ENCODE measurements at regions not wholly inside any gene's neighbourhood (a gene's known extent, or its start where the extent isn't known, plus 50 kb on each side); places are given as distances from the start of the nearest gene placed in this dataset.
"Not testable (repeated sequence)": the region's sequence is repeated elsewhere in the genome, so short reads cannot be mapped to it uniquely, and the experiment has no call there.

- Mint-ChIP-seq H3K9me3 (ENCODE audit: low read depth) (peaks cover 13% of the 10 kb centered on the region), H3K36me3 (no peaks in the 10 kb centered on the region), H3K27ac (no peak overlapping the region), H3K4me1 (ENCODE audit: low read depth) (no peaks in the 10 kb centered on the region), H3K4me3 (no peak overlapping the region), H3K27me3 (peaks cover 6% of the 10 kb centered on the region)
Observed at GRCh38 chr20:48025051-48025515, 239.8 kb upstream of the SULF2 start.

DNA sequence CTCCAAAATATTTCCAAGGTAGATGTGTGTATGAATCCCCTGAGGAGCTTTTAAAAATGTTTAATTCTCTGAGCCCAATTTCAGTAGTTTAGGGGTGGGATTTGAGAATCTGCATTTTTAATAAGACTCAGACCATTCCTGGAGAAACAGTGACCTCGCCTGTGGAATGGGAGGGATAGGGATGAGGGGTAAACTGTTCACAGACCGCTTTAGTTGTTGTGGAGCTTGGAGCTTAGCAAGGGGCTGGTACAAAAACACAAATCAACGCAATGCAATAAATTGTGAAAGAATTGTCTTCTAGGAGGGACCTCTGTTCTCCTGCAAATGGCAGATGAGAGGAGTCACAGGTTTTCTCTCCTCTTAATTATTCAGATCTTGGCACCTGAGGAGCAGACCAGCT is 239.3 kb upstream of the SULF2 start:
- Mint-ChIP-seq H3K36me3 (no peaks in the 10 kb centered on the region), H3K4me1 (ENCODE audit: low read depth) (no peaks in the 10 kb centered on the region), H3K27me3 (peaks cover 7% of the 10 kb centered on the region), H3K9me3 (ENCODE audit: low read depth) (peaks cover 13% of the 10 kb centered on the region), H3K27ac (no peak overlapping the region), H3K4me3 (no peak overlapping the region)

DNA sequence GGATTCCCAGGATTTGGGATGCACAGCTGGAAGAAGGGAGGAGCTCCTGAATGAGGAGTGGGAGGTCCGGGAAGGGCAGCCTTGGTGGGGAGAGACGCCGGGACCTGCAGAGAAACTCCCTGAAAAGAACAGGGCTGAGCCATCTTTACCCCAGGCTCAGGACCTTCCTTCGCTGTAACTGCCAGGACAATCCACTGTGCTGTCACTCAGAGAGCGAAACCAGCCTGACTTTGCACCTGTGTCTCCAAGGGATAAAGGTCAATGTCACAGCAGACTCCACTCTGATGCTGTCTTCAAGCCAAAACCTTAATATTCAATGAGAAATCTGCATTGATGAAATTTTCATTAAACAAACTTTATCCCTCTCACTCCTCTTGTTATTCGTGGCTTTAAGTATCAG is 235.4 kb upstream of the SULF2 start:
- Mint-ChIP-seq H3K9me3 (ENCODE audit: low read depth) (peaks cover 13% of the 10 kb centered on the region), H3K27me3 (peaks cover 13% of the 10 kb centered on the region)
- not testable (repeated sequence) for H3K4me1 Mint-ChIP-seq (ENCODE audit: low read depth); H3K27ac Mint-ChIP-seq; H3K36me3 Mint-ChIP-seq; H3K4me3 Mint-ChIP-seq

- H3K27me3 Mint-ChIP-seq = peaks cover 13% of the 10 kb centered on the region
- H3K4me3 Mint-ChIP-seq = no peak overlapping the region
- peaks cover 13% of the 10 kb centered on the region for H3K9me3 Mint-ChIP-seq (ENCODE audit: low read depth)
- no peaks in the 10 kb centered on the region for H3K36me3 Mint-ChIP-seq
- no peak overlapping the region for H3K27ac Mint-ChIP-seq
- no peaks in the 10 kb centered on the region for H3K4me1 Mint-ChIP-seq (ENCODE audit: low read depth)
Observed at GRCh38 chr20:48019940-48020339, 234.7 kb upstream of the SULF2 start.

DNA sequence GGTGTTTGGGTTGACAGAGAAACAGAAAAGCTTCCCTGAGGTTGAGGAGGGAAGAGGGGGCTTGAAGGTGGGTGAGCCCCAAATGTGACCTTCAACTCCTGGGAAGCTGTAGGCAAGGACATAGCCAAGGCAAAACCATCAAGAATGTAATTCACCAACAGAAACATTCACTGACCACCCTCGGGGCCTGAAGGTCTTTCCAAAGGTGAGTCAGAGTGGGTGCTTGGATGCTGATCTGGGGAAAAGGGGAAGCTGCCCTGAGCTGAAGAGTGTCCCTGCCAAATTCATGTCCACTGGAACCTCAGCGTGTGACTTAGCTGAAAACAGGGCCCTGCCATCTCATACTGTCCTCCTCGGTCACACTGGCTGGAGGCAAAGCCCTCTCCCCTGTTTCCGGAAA is 234.2 kb upstream of the SULF2 start:
- H3K4me1 Mint-ChIP-seq (ENCODE audit: low read depth) = no peaks in the 10 kb centered on the region
- peaks cover 13% of the 10 kb centered on the region for H3K9me3 Mint-ChIP-seq (ENCODE audit: low read depth)
- H3K27ac Mint-ChIP-seq = no peak overlapping the region
- H3K36me3 Mint-ChIP-seq = no peaks in the 10 kb centered on the region
- peaks cover 13% of the 10 kb centered on the region for H3K27me3 Mint-ChIP-seq
- no peak overlapping the region for H3K4me3 Mint-ChIP-seq

DNA sequence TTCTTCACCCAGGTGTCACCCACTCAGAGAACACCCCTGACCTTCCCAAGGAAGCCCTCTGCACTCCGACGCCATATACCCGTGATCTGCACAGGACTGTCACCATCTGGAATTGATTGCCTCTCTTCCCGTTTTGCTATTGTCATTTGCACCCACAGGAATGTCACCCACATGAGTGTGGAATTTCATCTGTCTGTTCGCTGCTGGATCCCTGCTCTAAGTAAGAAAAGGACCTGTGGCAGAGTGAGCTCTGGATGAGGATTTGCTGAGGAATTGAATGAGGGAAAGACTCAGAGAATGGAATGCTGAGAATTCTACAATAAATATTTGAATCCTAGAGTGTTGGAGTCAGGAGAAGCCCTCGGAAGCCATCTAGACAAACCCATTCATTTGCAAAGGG is 233.6 kb upstream of the SULF2 start:
- not testable (repeated sequence) for H3K36me3 Mint-ChIP-seq; H3K4me3 Mint-ChIP-seq; H3K27ac Mint-ChIP-seq; H3K4me1 Mint-ChIP-seq (ENCODE audit: low read depth)
- Mint-ChIP-seq H3K9me3 (ENCODE audit: low read depth) (peaks cover 13% of the 10 kb centered on the region), H3K27me3 (peaks cover 15% of the 10 kb centered on the region)

GRCh38 chr20:48017992-48018391 is 232.7 kb upstream of the SULF2 start:
- peaks cover 15% of the 10 kb centered on the region for H3K27me3 Mint-ChIP-seq
- H3K27ac Mint-ChIP-seq = no peak overlapping the region
- H3K9me3 Mint-ChIP-seq (ENCODE audit: low read depth) = peaks cover 13% of the 10 kb centered on the region
- no peak overlapping the region for H3K4me3 Mint-ChIP-seq
- H3K4me1 Mint-ChIP-seq (ENCODE audit: low read depth) = no peaks in the 10 kb centered on the region
- H3K36me3 Mint-ChIP-seq = no peaks in the 10 kb centered on the region

GRCh38 chr20:48017509-48017908 is 232.2 kb upstream of the SULF2 start:
- Mint-ChIP-seq H3K9me3 (ENCODE audit: low read depth) (peaks cover 11% of the 10 kb centered on the region), H3K36me3 (no peaks in the 10 kb centered on the region), H3K4me1 (ENCODE audit: low read depth) (no peaks in the 10 kb centered on the region), H3K27me3 (peaks cover 15% of the 10 kb centered on the region), H3K27ac (no peak overlapping the region), H3K4me3 (no peak overlapping the region)

DNA sequence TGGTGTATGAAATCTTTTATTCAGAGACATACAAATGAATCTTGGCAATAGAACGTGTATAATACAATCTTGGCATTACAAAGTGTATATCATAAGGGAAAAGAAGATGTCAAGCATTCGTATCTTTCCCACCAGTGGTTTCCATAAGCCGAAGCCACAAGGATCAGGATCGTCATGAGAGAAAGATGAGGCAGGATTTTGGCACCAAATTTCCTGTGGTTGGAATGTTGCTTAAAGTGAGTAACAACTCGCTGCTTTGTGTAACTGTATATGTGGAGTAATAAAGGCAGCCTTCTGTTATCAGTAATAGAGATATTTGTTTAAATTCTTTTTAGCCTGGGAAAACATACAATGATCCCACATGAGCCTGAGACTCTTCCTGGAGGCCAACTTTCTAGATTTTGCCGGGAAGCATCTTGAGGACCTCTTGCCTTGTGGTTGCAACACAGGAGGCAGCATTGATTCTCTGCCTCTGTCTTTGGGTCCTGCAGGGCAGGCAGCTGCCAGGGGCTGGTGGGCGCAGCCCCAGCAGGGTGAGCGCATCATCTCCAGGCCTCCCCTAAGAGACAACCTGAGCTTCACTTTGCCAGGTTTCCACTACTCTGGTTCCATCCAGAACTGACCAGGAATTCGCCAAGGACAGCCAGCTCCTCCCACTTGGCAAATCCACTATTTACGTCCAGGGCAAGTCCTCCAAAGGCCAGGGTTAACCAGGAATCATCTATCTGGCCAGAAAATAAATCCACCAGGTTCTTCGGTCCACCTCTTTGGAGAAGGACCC is 230.9 kb upstream of the SULF2 start:
- Mint-ChIP-seq H3K4me3 (no peak overlapping the region), H3K4me1 (ENCODE audit: low read depth) (no peaks in the 10 kb centered on the region), H3K36me3 (no peaks in the 10 kb centered on the region), H3K27ac (no peak overlapping the region), H3K27me3 (peaks cover 13% of the 10 kb centered on the region), H3K9me3 (ENCODE audit: low read depth) (peaks cover 10% of the 10 kb centered on the region)

GRCh38 chr20:48015141-48015910 is 230.0 kb upstream of the SULF2 start:
- Mint-ChIP-seq H3K27me3 (peaks cover 11% of the 10 kb centered on the region), H3K4me1 (ENCODE audit: low read depth) (no peaks in the 10 kb centered on the region), H3K36me3 (no peaks in the 10 kb centered on the region), H3K27ac (no peak overlapping the region), H3K9me3 (ENCODE audit: low read depth) (peaks cover 10% of the 10 kb centered on the region), H3K4me3 (no peak overlapping the region)

GRCh38 chr20:48012401-48012974 is 227.2 kb upstream of the SULF2 start:
- peaks cover 10% of the 10 kb centered on the region for H3K9me3 Mint-ChIP-seq (ENCODE audit: low read depth)
- no peaks in the 10 kb centered on the region for H3K36me3 Mint-ChIP-seq
- no peak overlapping the region for H3K4me3 Mint-ChIP-seq
- no peak overlapping the region for H3K27ac Mint-ChIP-seq
- no peaks in the 10 kb centered on the region for H3K4me1 Mint-ChIP-seq (ENCODE audit: low read depth)
- peaks cover 4% of the 10 kb centered on the region for H3K27me3 Mint-ChIP-seq

DNA sequence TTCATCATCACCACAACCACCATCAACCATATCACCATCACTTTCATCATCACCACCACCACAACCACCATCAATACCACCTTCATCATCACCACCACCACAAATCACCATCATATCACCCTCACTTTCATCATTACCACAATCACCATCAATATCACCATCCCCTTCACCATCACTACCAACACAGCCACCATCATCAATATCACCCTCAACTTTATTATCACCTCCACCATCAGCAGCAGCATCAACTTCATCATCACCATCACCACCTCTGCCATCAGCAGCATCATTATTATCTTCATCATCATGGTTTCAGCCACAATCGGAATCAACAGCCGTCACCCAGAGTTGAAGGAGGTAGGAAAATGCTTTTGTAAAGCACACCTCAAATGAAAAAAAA is 225.7 kb upstream of the SULF2 start:
- peaks cover 10% of the 10 kb centered on the region for H3K9me3 Mint-ChIP-seq (ENCODE audit: low read depth)
- no peak overlapping the region for H3K4me3 Mint-ChIP-seq
- H3K36me3 Mint-ChIP-seq = no peaks in the 10 kb centered on the region
- no peak overlapping the region for H3K27ac Mint-ChIP-seq
- peaks cover 7% of the 10 kb centered on the region for H3K27me3 Mint-ChIP-seq
- H3K4me1 Mint-ChIP-seq (ENCODE audit: low read depth) = no peaks in the 10 kb centered on the region

- Mint-ChIP-seq H3K27ac (no peak overlapping the region), H3K4me1 (ENCODE audit: low read depth) (no peaks in the 10 kb centered on the region), H3K9me3 (ENCODE audit: low read depth) (peaks cover 10% of the 10 kb centered on the region), H3K4me3 (no peak overlapping the region), H3K27me3 (peaks cover 7% of the 10 kb centered on the region), H3K36me3 (no peaks in the 10 kb centered on the region)
Observed at GRCh38 chr20:48010623-48011022, 225.3 kb upstream of the SULF2 start.

GRCh38 chr20:48008850-48009515 is 223.7 kb upstream of the SULF2 start:
- Mint-ChIP-seq H3K4me3 (no peak overlapping the region), H3K27ac (no peak overlapping the region), H3K4me1 (ENCODE audit: low read depth) (no peaks in the 10 kb centered on the region), H3K36me3 (no peaks in the 10 kb centered on the region), H3K9me3 (ENCODE audit: low read depth) (peaks cover 10% of the 10 kb centered on the region), H3K27me3 (peaks cover 11% of the 10 kb centered on the region)

DNA sequence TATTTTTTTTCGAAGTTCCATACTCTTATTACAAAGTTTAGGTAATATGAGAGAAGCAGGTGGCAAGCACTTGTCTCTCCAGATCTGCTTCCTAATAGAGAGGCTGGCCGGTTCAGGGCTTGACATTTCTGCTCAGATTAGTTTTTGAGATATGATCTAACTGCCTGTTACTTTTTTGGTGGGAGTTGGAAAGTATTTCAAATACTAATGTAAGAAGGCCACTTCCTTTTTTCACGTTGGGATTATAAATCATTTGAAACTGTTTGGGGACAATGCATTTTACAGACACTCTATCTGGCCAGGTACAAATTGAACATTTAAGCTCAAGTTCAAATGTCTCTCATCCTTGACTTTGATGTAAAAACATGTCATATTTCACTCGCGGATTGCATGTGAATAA is 222.1 kb upstream of the SULF2 start:
- Mint-ChIP-seq H3K4me3 (no peak overlapping the region), H3K27ac (no peak overlapping the region), H3K27me3 (peaks cover 17% of the 10 kb centered on the region), H3K4me1 (ENCODE audit: low read depth) (no peaks in the 10 kb centered on the region), H3K9me3 (ENCODE audit: low read depth) (peaks cover 5% of the 10 kb centered on the region), H3K36me3 (no peaks in the 10 kb centered on the region)

All from activated naive CD8-positive, alpha-beta T cell (primary cell).